GM21576 (cell line): ENCODE measurements at regions not wholly inside any gene's neighbourhood (a gene's known extent, or its start where the extent isn't known, plus 50 kb on each side); places are given as distances from the start of the nearest gene placed in this dataset.

ENCODE experiments used
- ATAC-seq: cut with Tn5 transposase; IDR thresholded peaks from one replicate; pipeline ENCODE4 v1.9.1; 2021; ENCODE audit warnings: mild to moderate bottlenecking, moderate library complexity; ENCODE audit not compliant: unreplicated experiment

- ATAC-seq: no peak
Observed at GRCh38 chrX:109841869-109842579, 109.0 kb upstream of the ACSL4 start.

GRCh38 chrX:109842611-109843010 is 109.6 kb upstream of the ACSL4 start:
- no peak for ATAC-seq

- ATAC-seq: no peak
Observed at GRCh38 chrX:109843963-109844751, 111.1 kb upstream of the ACSL4 start.

GRCh38 chrX:109844986-109845385 is 111.9 kb upstream of the ACSL4 start:
- no peak for ATAC-seq

GRCh38 chrX:109845996-109846395 is 112.9 kb upstream of the ACSL4 start:
- no peak for ATAC-seq

- ATAC-seq: no peak
Observed at GRCh38 chrX:109847257-109848187, 114.5 kb upstream of the ACSL4 start.

- no peak for ATAC-seq
Observed at GRCh38 chrX:109848461-109849050, 115.5 kb upstream of the ACSL4 start.

GRCh38 chrX:109854096-109854495 is 121.0 kb upstream of the ACSL4 start:
- no peak for ATAC-seq

GRCh38 chrX:109855501-109855900 is 122.4 kb upstream of the ACSL4 start:
- ATAC-seq: no peak

- no peak for ATAC-seq
Observed at GRCh38 chrX:109856974-109857373, 123.9 kb upstream of the ACSL4 start.

- ATAC-seq: no peak
Observed at GRCh38 chrX:109857584-109858228, 124.6 kb upstream of the ACSL4 start.

- no peak for ATAC-seq
Observed at GRCh38 chrX:109858602-109859341, 125.7 kb upstream of the ACSL4 start.

- no peak for ATAC-seq
Observed at GRCh38 chrX:109859651-109860050, 126.6 kb upstream of the ACSL4 start.

- ATAC-seq: no peak
Observed at GRCh38 chrX:109862433-109862832, 129.4 kb upstream of the ACSL4 start.

GRCh38 chrX:109863811-109864210 is 130.8 kb upstream of the ACSL4 start:
- ATAC-seq: no peak

- ATAC-seq: no peak
Observed at GRCh38 chrX:109871121-109871888, 131.6 kb upstream of the TMEM164 start.

- ATAC-seq: no peak
Observed at GRCh38 chrX:109872021-109872732, 130.7 kb upstream of the TMEM164 start.

- no peak for ATAC-seq
Observed at GRCh38 chrX:109873574-109873973, 129.3 kb upstream of the TMEM164 start.
